ENCODE measurements at regions not wholly inside any gene's neighbourhood (a gene's known extent, or its start where the extent isn't known, plus 50 kb on each side); places are given as distances from the start of the nearest gene placed in this dataset.
A peak's percentile ranks its signal among the peaks of the same experiment; 100 is the strongest.

DNA sequence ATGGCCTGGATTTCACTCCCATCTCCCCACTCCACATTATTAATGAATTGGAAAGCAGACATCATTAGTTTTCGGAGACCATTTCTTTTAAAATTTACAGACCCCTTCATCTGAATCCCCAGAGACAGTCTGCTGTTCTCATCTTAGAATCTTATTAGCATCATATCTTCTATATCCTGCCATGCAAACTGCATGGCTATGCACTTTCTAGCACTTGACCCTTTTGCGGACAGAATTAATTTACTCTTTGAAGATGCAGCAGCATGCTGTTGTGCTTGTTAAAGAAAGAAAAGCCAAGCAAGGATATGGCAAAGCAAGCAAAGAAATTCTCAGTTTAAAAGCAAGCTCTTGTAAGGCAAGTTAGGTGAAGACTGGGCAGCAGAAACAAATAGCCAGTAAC is 201.2 kb upstream of the PMFBP1 start:
- no peaks in the 10 kb centered on the region for H3K4me1 ChIP-seq (replicated peaks in 1 of 2; ENCODE audit: control insufficient read depth in 2 of 2, insufficient read depth in 2 of 2, low read length in 2 of 2)
- no peaks in the 10 kb centered on the region for H3K36me3 ChIP-seq (ENCODE audit: control insufficient read depth, insufficient read depth, low read length)
- no TSS peak for BruUV-seq (replicated peaks)
- no peak overlapping the region for H3K4me3 ChIP-seq
- POLR2A ChIA-PET = no interaction called here
- H3K4me2 ChIP-seq (ENCODE audit: insufficient read depth, low read length) = no peak overlapping the region
- H3K9ac ChIP-seq (ENCODE audit: insufficient read depth in 1 of 2, low read depth in 2 of 2, low read length in 2 of 2) = no peak overlapping the region
- H3K79me2 ChIP-seq (ENCODE audit: control insufficient read depth, insufficient read depth, low read length) = no peaks in the 10 kb centered on the region
- no peaks in the 10 kb centered on the region for H3K9me3 ChIP-seq (replicated peaks; ENCODE audit: control insufficient read depth, insufficient read depth, low read depth, low read length)
- DNase-seq (ENCODE audit: extremely low read depth in 1 of 4, low spot score in 3 of 4) (no peak), FAIRE-seq (no peak), ATAC-seq (no peak)
- WGBS (ENCODE audit: insufficient coverage, low coverage, missing lambda C conversion rate) = 15% methylated on average over 2 of the region's 2 CpGs
- no peak overlapping the region for H3K27ac ChIP-seq (ENCODE audit: extremely low read depth, low read depth, low read length)
- H3K27me3 ChIP-seq (ENCODE audit: control insufficient read depth in 2 of 2, insufficient read depth in 2 of 2, low read length in 2 of 2) = no peaks in the 10 kb centered on the region; a peak in 1 of 5 replicates
- in situ Hi-C loops (cut with MboI) (no loop called here), intact Hi-C loops (cut with micrococcal nuclease) (no loop called here)
- TF ChIP-seq POLR2G (IDR thresholded peaks at IDR 0.05; ENCODE audit: low read depth, low read length) (no peak), ZNF133 (CRISPR knock-in tag; IDR thresholded peaks at IDR 0.05) (no peak), DNMT1 (IDR thresholded peaks at IDR 0.05) (no peak)
- CTCF ChIA-PET (ENCODE audit: low intra/inter-chr PET ratio) = no interaction called here
- H3K9me1 ChIP-seq (ENCODE audit: control insufficient read depth, insufficient read depth, low read length) = no peaks in the 10 kb centered on the region
- H2AFZ ChIP-seq (ENCODE audit: low read depth, low read length) = no peak overlapping the region
- no peaks in the 10 kb centered on the region for H4K20me1 ChIP-seq (replicated peaks; ENCODE audit: control insufficient read depth, insufficient read depth, low read length)

DNA sequence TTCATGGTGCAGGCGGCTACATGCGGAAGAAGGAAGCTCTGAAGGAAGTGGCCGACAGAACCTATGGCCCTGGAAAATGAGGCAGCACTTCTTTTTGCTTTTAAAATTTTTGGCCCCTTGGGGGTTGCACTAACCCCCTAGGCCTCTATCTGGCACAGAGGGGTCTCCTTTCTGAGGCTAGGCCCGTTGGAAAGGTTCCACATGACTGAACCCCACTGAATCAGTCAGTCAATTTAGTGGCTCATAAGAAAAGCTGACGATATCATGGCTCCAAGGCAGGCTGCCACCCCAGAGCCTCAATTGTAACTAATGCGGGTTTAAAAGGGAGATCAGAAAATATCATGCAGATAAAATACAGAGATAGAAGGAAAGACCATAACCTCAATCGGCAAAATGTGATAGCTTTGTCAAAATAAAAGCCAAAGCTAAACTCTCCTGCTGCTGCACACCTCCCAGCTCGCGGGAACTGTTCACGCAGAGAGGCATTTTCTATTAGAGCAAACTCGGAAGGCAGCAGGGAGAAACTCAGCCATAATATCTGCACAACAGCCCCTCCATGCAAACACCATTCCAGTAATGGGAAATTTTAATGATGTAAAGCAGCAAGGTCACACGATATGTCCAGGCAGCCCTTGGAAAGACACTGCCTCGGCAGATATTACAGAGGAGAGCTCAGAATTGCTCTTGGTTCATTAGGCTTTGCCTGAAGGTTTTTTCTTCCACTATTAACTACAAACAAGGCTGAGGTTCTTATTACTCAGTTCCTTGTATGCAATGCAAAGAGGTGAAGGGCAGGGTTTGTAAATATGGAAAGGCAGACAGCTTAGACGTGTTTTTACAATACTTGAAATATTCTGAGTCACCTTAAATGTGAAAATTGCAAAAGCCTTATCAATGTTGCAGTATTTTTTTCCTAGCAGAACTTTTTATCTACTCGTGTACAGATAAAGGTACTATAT is 200.4 kb upstream of the PMFBP1 start:
- no peak overlapping the region for H3K4me3 ChIP-seq
- CTCF ChIA-PET (ENCODE audit: low intra/inter-chr PET ratio) = no interaction called here
- no peaks in the 10 kb centered on the region for H3K9me3 ChIP-seq (replicated peaks; ENCODE audit: control insufficient read depth, insufficient read depth, low read depth, low read length)
- no peaks in the 10 kb centered on the region for H3K36me3 ChIP-seq (ENCODE audit: control insufficient read depth, insufficient read depth, low read length)
- no peaks in the 10 kb centered on the region for H3K9me1 ChIP-seq (ENCODE audit: control insufficient read depth, insufficient read depth, low read length)
- no peak for DNase-seq (ENCODE audit: extremely low read depth in 1 of 4, low spot score in 3 of 4)
- H4K20me1 ChIP-seq (replicated peaks; ENCODE audit: control insufficient read depth, insufficient read depth, low read length) = no peaks in the 10 kb centered on the region
- no peak overlapping the region for H3K4me2 ChIP-seq (ENCODE audit: insufficient read depth, low read length)
- no TSS peak for BruUV-seq (replicated peaks)
- H3K79me2 ChIP-seq (ENCODE audit: control insufficient read depth, insufficient read depth, low read length) = no peaks in the 10 kb centered on the region
- H3K27me3 ChIP-seq (ENCODE audit: control insufficient read depth in 2 of 2, insufficient read depth in 2 of 2, low read length in 2 of 2) = no peaks in the 10 kb centered on the region; a peak in 1 of 5 replicates
- in situ Hi-C loops (cut with MboI) (no loop called here), intact Hi-C loops (cut with micrococcal nuclease) (no loop called here)
- 10% methylated on average over 15 of the region's 15 CpGs for WGBS (ENCODE audit: insufficient coverage, low coverage, missing lambda C conversion rate)
- no peaks in the 10 kb centered on the region for H3K4me1 ChIP-seq (replicated peaks in 1 of 2; ENCODE audit: control insufficient read depth in 2 of 2, insufficient read depth in 2 of 2, low read length in 2 of 2)
- H2AFZ ChIP-seq (ENCODE audit: low read depth, low read length) = no peak overlapping the region
- FAIRE-seq = no peak
- POLR2A ChIA-PET = interaction anchor here (1.6 kb wide), 1 partner anchor 28 kb away, joined by 3 read pairs; no protein-coding TSS in a partner anchor
- H3K9ac ChIP-seq (ENCODE audit: insufficient read depth in 1 of 2, low read depth in 2 of 2, low read length in 2 of 2) = no peak overlapping the region
- ATAC-seq = no peak
- no peak overlapping the region for H3K27ac ChIP-seq (ENCODE audit: extremely low read depth, low read depth, low read length)
- TF ChIP-seq HEY1 (CRISPR knock-in tag; IDR thresholded peaks at IDR 0.05; ENCODE audit: borderline replicate concordance) = no peak
- no peak for TF ChIP-seq IRF2 (CRISPR knock-in tag; IDR thresholded peaks at IDR 0.05)
- TF ChIP-seq, protein P1, sequence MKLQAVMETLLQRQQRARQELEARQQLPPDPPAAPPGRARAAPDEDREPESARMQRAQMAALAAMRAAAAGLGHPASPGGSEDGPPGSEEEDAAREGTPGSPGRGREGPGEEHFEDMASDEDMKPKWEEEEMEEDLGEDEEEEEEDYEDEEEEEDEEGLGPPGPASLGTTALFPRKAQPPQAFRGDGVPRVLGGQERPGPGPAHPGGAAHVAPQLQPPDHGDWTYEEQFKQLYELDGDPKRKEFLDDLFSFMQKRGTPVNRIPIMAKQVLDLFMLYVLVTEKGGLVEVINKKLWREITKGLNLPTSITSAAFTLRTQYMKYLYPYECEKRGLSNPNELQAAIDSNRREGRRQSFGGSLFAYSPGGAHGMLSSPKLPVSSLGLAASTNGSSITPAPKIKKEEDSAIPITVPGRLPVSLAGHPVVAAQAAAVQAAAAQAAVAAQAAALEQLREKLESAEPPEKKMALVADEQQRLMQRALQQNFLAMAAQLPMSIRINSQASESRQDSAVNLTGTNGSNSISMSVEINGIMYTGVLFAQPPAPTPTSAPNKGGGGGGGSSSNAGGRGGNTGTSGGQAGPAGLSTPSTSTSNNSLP (IDR thresholded peaks at IDR 0.05; ENCODE audit: borderline replicate concordance, low read depth, low read length) = no peak
- peak; percentile 45; the same call in 1 of the 2 replicates for TF ChIP-seq MYNN (IDR thresholded peaks at IDR 0.05)
- TF ChIP-seq MYNN (CRISPR knock-in tag; IDR thresholded peaks at IDR 0.05) = no peak

Data from K562 (cell line).